ENCODE measurements at regions not wholly inside any gene's neighbourhood (a gene's known extent, or its start where the extent isn't known, plus 50 kb on each side); places are given as distances from the start of the nearest gene placed in this dataset.

- no peak for DNase-seq (ENCODE audit: low spot score)
- H3K36me3 ChIP-seq (ENCODE audit: insufficient read depth, low read length, poor library complexity, severe bottlenecking): no peaks in the 10 kb centered on the region
- CTCF ChIA-PET: no interaction called here
- BruUV-seq (replicated peaks): no TSS peak
- TF ChIP-seq EZH2 (IDR thresholded peaks at IDR 0.05; ENCODE audit: borderline replicate concordance, low read depth, low read length, poor library complexity, severe bottlenecking): no peak
- no peak for TF ChIP-seq CTCF (conservative IDR thresholded peaks at IDR 0.05; ENCODE audit: low read depth, low read length)
- intact Hi-C loops (cut with micrococcal nuclease; ENCODE audit: unreplicated experiment): no loop called here
- no peak overlapping the region for H3K4me3 ChIP-seq (ENCODE audit: low read depth, low read length, poor library complexity, severe bottlenecking)
- no peaks in the 10 kb centered on the region for H3K9me3 ChIP-seq (ENCODE audit: low read depth, low read length, poor library complexity, severe bottlenecking)
- H3K27me3 ChIP-seq (replicated peaks; ENCODE audit: insufficient read depth, low read depth, low read length, poor library complexity): peaks cover 3% of the 10 kb centered on the region
- no peak overlapping the region for H3K27ac ChIP-seq (ENCODE audit: low read depth, low read length, poor library complexity, severe bottlenecking)
- POLR2A ChIA-PET (ENCODE audit: low non-redundant PET): no interaction called here
- no peaks in the 10 kb centered on the region for H3K4me1 ChIP-seq (ENCODE audit: insufficient read depth, low read length, poor library complexity, severe bottlenecking)
Measured at GRCh38 chr5:38143384-38143783, 115.0 kb upstream of the EGFLAM start.

GRCh38 chr5:38141665-38142064 lies 116.7 kb upstream of the EGFLAM start:
- H3K9me3 ChIP-seq (ENCODE audit: low read depth, low read length, poor library complexity, severe bottlenecking): no peaks in the 10 kb centered on the region
- no peak for DNase-seq (ENCODE audit: low spot score)
- peaks cover 3% of the 10 kb centered on the region for H3K27me3 ChIP-seq (replicated peaks; ENCODE audit: insufficient read depth, low read depth, low read length, poor library complexity)
- TF ChIP-seq CTCF (conservative IDR thresholded peaks at IDR 0.05; ENCODE audit: low read depth, low read length) (no peak), EZH2 (IDR thresholded peaks at IDR 0.05; ENCODE audit: borderline replicate concordance, low read depth, low read length, poor library complexity, severe bottlenecking) (no peak)
- BruUV-seq (replicated peaks): no TSS peak
- H3K36me3 ChIP-seq (ENCODE audit: insufficient read depth, low read length, poor library complexity, severe bottlenecking): no peaks in the 10 kb centered on the region
- no peak overlapping the region for H3K4me3 ChIP-seq (ENCODE audit: low read depth, low read length, poor library complexity, severe bottlenecking)
- intact Hi-C loops (cut with micrococcal nuclease; ENCODE audit: unreplicated experiment): no loop called here
- CTCF ChIA-PET: no interaction called here
- no peak overlapping the region for H3K27ac ChIP-seq (ENCODE audit: low read depth, low read length, poor library complexity, severe bottlenecking)
- POLR2A ChIA-PET (ENCODE audit: low non-redundant PET): no interaction called here
- no peaks in the 10 kb centered on the region for H3K4me1 ChIP-seq (ENCODE audit: insufficient read depth, low read length, poor library complexity, severe bottlenecking)

GRCh38 chr5:38138574-38138973 lies 119.8 kb upstream of the EGFLAM start:
- BruUV-seq (replicated peaks): no TSS peak
- no peaks in the 10 kb centered on the region for H3K4me1 ChIP-seq (ENCODE audit: insufficient read depth, low read length, poor library complexity, severe bottlenecking)
- DNase-seq (ENCODE audit: low spot score): no peak
- no peak overlapping the region for H3K4me3 ChIP-seq (ENCODE audit: low read depth, low read length, poor library complexity, severe bottlenecking)
- H3K36me3 ChIP-seq (ENCODE audit: insufficient read depth, low read length, poor library complexity, severe bottlenecking): no peaks in the 10 kb centered on the region
- TF ChIP-seq EZH2 (IDR thresholded peaks at IDR 0.05; ENCODE audit: borderline replicate concordance, low read depth, low read length, poor library complexity, severe bottlenecking): no peak
- no peak for TF ChIP-seq CTCF (conservative IDR thresholded peaks at IDR 0.05; ENCODE audit: low read depth, low read length)
- peaks cover 3% of the 10 kb centered on the region for H3K27me3 ChIP-seq (replicated peaks; ENCODE audit: insufficient read depth, low read depth, low read length, poor library complexity)
- POLR2A ChIA-PET (ENCODE audit: low non-redundant PET): no interaction called here
- CTCF ChIA-PET: interaction anchor here (0.7 kb wide), 1 partner anchor 759 kb away, joined by 4 read pairs; the partner anchor contains the start of gene WDR70
- no peak overlapping the region for H3K27ac ChIP-seq (ENCODE audit: low read depth, low read length, poor library complexity, severe bottlenecking)
- intact Hi-C loops (cut with micrococcal nuclease; ENCODE audit: unreplicated experiment): no loop called here
- H3K9me3 ChIP-seq (ENCODE audit: low read depth, low read length, poor library complexity, severe bottlenecking): no peaks in the 10 kb centered on the region
